Brain microvascular endothelial cell (primary cell): ENCODE measurements at regions not wholly inside any gene's neighbourhood (a gene's known extent, or its start where the extent isn't known, plus 50 kb on each side); places are given as distances from the start of the nearest gene placed in this dataset.

ENCODE experiments used
- DNase-seq: peaks from one replicate; pipeline ENCODE4 v3.0.0-alpha.2; 2020
- H3K27ac ChIP-seq: fragments of 250-450 bp; sonication (Bioruptor Pico); 2 replicates; pipeline ENCODE4 v1.5.1; 2020; ENCODE audit warnings: mild to moderate bottlenecking, moderate library complexity
- H3K27me3 ChIP-seq: fragments of 250-450 bp; sonication (Bioruptor Pico); replicated peaks from 2 replicates; pipeline ENCODE4 v1.5.1; 2020; ENCODE audit warnings: mild to moderate bottlenecking
- H3K36me3 ChIP-seq: fragments of 250-450 bp; sonication (Bioruptor Pico); replicated peaks from 2 replicates; pipeline ENCODE4 v1.5.1; 2020; ENCODE audit warnings: mild to moderate bottlenecking
- H3K4me3 ChIP-seq: 2 replicates; pipeline ENCODE4 v1.5.1; 2011; ENCODE audit warnings: low read depth, mild to moderate bottlenecking, control low read depth, low read length, moderate library complexity
- CTCF ChIP-seq: IDR thresholded peaks from 2 replicates; pipeline ENCODE4 v1.5.1; 2011; ENCODE audit warnings: low read depth, mild to moderate bottlenecking, moderate library complexity, low read length, control low read depth, inconsistent platforms; ENCODE audit errors: missing control alignments
- in situ Hi-C: cut with HindIII; loops from 2 replicates; pipeline ENCODE4 v1.10.0; 2017; ENCODE audit warnings: low sequenced_read_pairs, low pct_ligation_motif_present

- H3K27ac ChIP-seq = no peak overlapping the region
- in situ Hi-C loops = no loop called here
- no peaks in the 10 kb centered on the region for H3K27me3 ChIP-seq
- DNase-seq = no peak
- TF ChIP-seq CTCF = no peak
- no peaks in the 10 kb centered on the region for H3K36me3 ChIP-seq
- no peak overlapping the region for H3K4me3 ChIP-seq
Measured at GRCh38 chr2:7448578-7449264, 531.5 kb downstream of the RNF144A start.

GRCh38 chr2:7449298-7449697, 532.1 kb downstream of the RNF144A start:
- TF ChIP-seq CTCF = no peak
- in situ Hi-C loops = no loop called here
- Histone ChIP-seq H3K27me3 (no peaks in the 10 kb centered on the region), H3K27ac (no peak overlapping the region), H3K4me3 (no peak overlapping the region), H3K36me3 (no peaks in the 10 kb centered on the region)
- DNase-seq = no peak

GRCh38 chr2:7450188-7450832, 533.1 kb downstream of the RNF144A start:
- DNase-seq = no peak
- TF ChIP-seq CTCF = no peak
- in situ Hi-C loops = no loop called here
- Histone ChIP-seq H3K4me3 (no peak overlapping the region), H3K36me3 (no peaks in the 10 kb centered on the region), H3K27me3 (no peaks in the 10 kb centered on the region), H3K27ac (no peak overlapping the region)

GRCh38 chr2:7450833-7451190, 533.6 kb downstream of the RNF144A start:
- no peak for DNase-seq
- no peak for TF ChIP-seq CTCF
- in situ Hi-C loops = no loop called here
- Histone ChIP-seq H3K27me3 (no peaks in the 10 kb centered on the region), H3K27ac (no peak overlapping the region), H3K4me3 (no peak overlapping the region), H3K36me3 (no peaks in the 10 kb centered on the region)

- DNase-seq = no peak
- no peaks in the 10 kb centered on the region for H3K27me3 ChIP-seq
- in situ Hi-C loops = no loop called here
- no peak for TF ChIP-seq CTCF
- H3K4me3 ChIP-seq = no peak overlapping the region
- no peaks in the 10 kb centered on the region for H3K36me3 ChIP-seq
- no peak overlapping the region for H3K27ac ChIP-seq
Measured at GRCh38 chr2:7452110-7452876, 535.1 kb downstream of the RNF144A start.
